Mesothelial cell of epicardium (in vitro differentiated cells): ENCODE measurements at regions not wholly inside any gene's neighbourhood (a gene's known extent, or its start where the extent isn't known, plus 50 kb on each side); places are given as distances from the start of the nearest gene placed in this dataset.
"Not testable (repeated sequence)": the region's sequence is repeated elsewhere in the genome, so short reads cannot be mapped to it uniquely, and the experiment has no call there.

Experiments
- DNase-seq, 2 experiments: peaks; one replicate each; pipeline ENCODE4 v3.0.0; 2021; ENCODE audit warnings: low spot score in 2 of 2; ENCODE audit not compliant: unreplicated experiment in 2 of 2
- H3K27ac Mint-ChIP-seq: 2 replicates; pipeline ENCODE4 v1.8.0; 2021; ENCODE audit warnings: mixed read lengths
- H3K27me3 Mint-ChIP-seq: 2 replicates; pipeline ENCODE4 v1.8.0; 2021; ENCODE audit warnings: low read depth, mixed read lengths
- H3K36me3 Mint-ChIP-seq: 2 replicates; pipeline ENCODE4 v1.8.0; 2021; ENCODE audit warnings: mixed read lengths
- H3K4me1 Mint-ChIP-seq: 2 replicates; pipeline ENCODE4 v1.8.0; 2021; ENCODE audit warnings: mixed read lengths
- H3K4me3 Mint-ChIP-seq: 2 replicates; pipeline ENCODE4 v1.8.0; 2021; ENCODE audit warnings: mild to moderate bottlenecking, moderate library complexity, mixed read lengths
- H3K9me3 Mint-ChIP-seq: 2 replicates; pipeline ENCODE4 v1.8.0; 2021; ENCODE audit warnings: mixed read lengths
- CTCF ChIP-seq: fragments of 200-600 bp; sonication (generic); IDR thresholded peaks from one replicate; pipeline ENCODE4 v1.5.0; 2021; ENCODE audit warnings: antibody characterized with exemption; ENCODE audit not compliant: unreplicated experiment

- no peak for TF ChIP-seq CTCF
- no peaks in the 10 kb centered on the region for H3K36me3 Mint-ChIP-seq
- peaks cover 2% of the 10 kb centered on the region for H3K9me3 Mint-ChIP-seq
- H3K4me1 Mint-ChIP-seq: peaks cover 11% of the 10 kb centered on the region
- no peak overlapping the region for H3K27ac Mint-ChIP-seq
- DNase-seq: no peak
- no peak overlapping the region for H3K4me3 Mint-ChIP-seq
- no peaks in the 10 kb centered on the region for H3K27me3 Mint-ChIP-seq
Measured at GRCh38 chr3:117054556-117054955, 345.0 kb downstream of the TUSC7 start.

GRCh38 chr3:117056946-117057345, 347.4 kb downstream of the TUSC7 start:
- not testable (repeated sequence) for H3K9me3 Mint-ChIP-seq, H3K27ac Mint-ChIP-seq, H3K27me3 Mint-ChIP-seq, H3K36me3 Mint-ChIP-seq, H3K4me3 Mint-ChIP-seq, DNase-seq
- H3K4me1 Mint-ChIP-seq: peaks cover 11% of the 10 kb centered on the region

- no peak overlapping the region for H3K4me3 Mint-ChIP-seq
- peaks cover 9% of the 10 kb centered on the region for H3K4me1 Mint-ChIP-seq
- H3K36me3 Mint-ChIP-seq: no peaks in the 10 kb centered on the region
- no peak for DNase-seq
- no peak overlapping the region for H3K27ac Mint-ChIP-seq
- no peaks in the 10 kb centered on the region for H3K9me3 Mint-ChIP-seq
- TF ChIP-seq CTCF: peak; percentile 86
- H3K27me3 Mint-ChIP-seq: no peaks in the 10 kb centered on the region
Measured at GRCh38 chr3:117059067-117059955, 349.7 kb downstream of the TUSC7 start.

GRCh38 chr3:117059956-117060270, 350.3 kb downstream of the TUSC7 start:
- Mint-ChIP-seq H3K36me3 (no peaks in the 10 kb centered on the region), H3K9me3 (no peaks in the 10 kb centered on the region), H3K27me3 (no peaks in the 10 kb centered on the region), H3K4me1 (peaks cover 5% of the 10 kb centered on the region), H3K4me3 (no peak overlapping the region), H3K27ac (no peak overlapping the region)
- no peak for DNase-seq
- TF ChIP-seq CTCF: no peak

GRCh38 chr3:117063930-117064329, 354.4 kb downstream of the TUSC7 start:
- Mint-ChIP-seq H3K4me3 (no peak overlapping the region), H3K4me1 (no peaks in the 10 kb centered on the region), H3K36me3 (no peaks in the 10 kb centered on the region), H3K27me3 (no peaks in the 10 kb centered on the region), H3K9me3 (no peaks in the 10 kb centered on the region), H3K27ac (no peak overlapping the region)
- DNase-seq: no peak
- no peak for TF ChIP-seq CTCF

- Mint-ChIP-seq H3K27ac (no peak overlapping the region), H3K4me1 (no peaks in the 10 kb centered on the region), H3K36me3 (no peaks in the 10 kb centered on the region), H3K4me3 (no peak overlapping the region), H3K9me3 (no peaks in the 10 kb centered on the region), H3K27me3 (no peaks in the 10 kb centered on the region)
- no peak for DNase-seq
- TF ChIP-seq CTCF: no peak
Measured at GRCh38 chr3:117068301-117068700, 358.7 kb downstream of the TUSC7 start.
